ENCODE measurements at regions not wholly inside any gene's neighbourhood (a gene's known extent, or its start where the extent isn't known, plus 50 kb on each side); places are given as distances from the start of the nearest gene placed in this dataset.

GRCh38 chr12:38541849-38542248 is 225.3 kb downstream of the ALG10B start:
- TF ChIP-seq POLR2A (IDR thresholded peaks at IDR 0.05) (no peak), CTCF (IDR thresholded peaks at IDR 0.05) (no peak), POLR2AphosphoS5 (IDR thresholded peaks at IDR 0.05) (no peak)

Measured in breast epithelium (tissue), 3 donors.